ENCODE measurements at regions not wholly inside any gene's neighbourhood (a gene's known extent, or its start where the extent isn't known, plus 50 kb on each side); places are given as distances from the start of the nearest gene placed in this dataset.

- intact Hi-C loops (cut with micrococcal nuclease) = no loop called here
Measured at GRCh38 chr11:69904161-69904973, 85.2 kb upstream of the FGF3 start.

- intact Hi-C loops (cut with micrococcal nuclease) = no loop called here
Measured at GRCh38 chr11:69904974-69905535, 85.8 kb upstream of the FGF3 start.

- intact Hi-C loops (cut with micrococcal nuclease) = no loop called here
Measured at GRCh38 chr11:69905611-69906452, 86.6 kb upstream of the FGF3 start.

- intact Hi-C loops (cut with micrococcal nuclease) = no loop called here
Measured at GRCh38 chr11:69906453-69906907, 87.3 kb upstream of the FGF3 start.

- intact Hi-C loops (cut with micrococcal nuclease) = no loop called here
Measured at GRCh38 chr11:69907611-69908010, 88.4 kb upstream of the FGF3 start.

- intact Hi-C loops (cut with micrococcal nuclease) = no loop called here
Measured at GRCh38 chr11:69908511-69909220, 89.5 kb upstream of the FGF3 start.

GRCh38 chr11:69909561-69910518, 90.6 kb upstream of the FGF3 start:
- intact Hi-C loops (cut with micrococcal nuclease) = no loop called here

- intact Hi-C loops (cut with micrococcal nuclease) = no loop called here
Measured at GRCh38 chr11:69910519-69911309, 91.5 kb upstream of the FGF3 start.

GRCh38 chr11:69911310-69912160, 92.3 kb upstream of the FGF3 start:
- intact Hi-C loops (cut with micrococcal nuclease) = no loop called here

- intact Hi-C loops (cut with micrococcal nuclease) = no loop called here
Measured at GRCh38 chr11:69912161-69912910, 93.1 kb upstream of the FGF3 start.

GRCh38 chr11:69912911-69913451, 93.8 kb upstream of the FGF3 start:
- intact Hi-C loops (cut with micrococcal nuclease) = no loop called here

GRCh38 chr11:69913591-69914285, 94.5 kb upstream of the FGF3 start:
- intact Hi-C loops (cut with micrococcal nuclease) = no loop called here

GRCh38 chr11:69914286-69915150, 95.3 kb upstream of the FGF3 start:
- intact Hi-C loops (cut with micrococcal nuclease) = no loop called here

GRCh38 chr11:69915151-69915500, 95.9 kb upstream of the FGF3 start:
- intact Hi-C loops (cut with micrococcal nuclease) = no loop called here

- intact Hi-C loops (cut with micrococcal nuclease) = no loop called here
Measured at GRCh38 chr11:69915501-69916250, 96.5 kb upstream of the FGF3 start.
